OCI-LY7 (cell line): ENCODE measurements at regions not wholly inside any gene's neighbourhood (a gene's known extent, or its start where the extent isn't known, plus 50 kb on each side); places are given as distances from the start of the nearest gene placed in this dataset.

Experiments
- BruUV-seq: library from RNA; stranded (reverse); fragments of 400-500 nt; replicated peaks from 2 replicates; lab custom pipeline; 2021; lab: Mats Ljungman, UMichigan
- CTCF ChIA-PET: fragments of 300-600 bp; sonication (Branson Sonifier 250); formaldehyde crosslinking; loops from one replicate; lab custom pipeline; 2022; ENCODE audit warnings: antibody characterized with exemption; ENCODE audit not compliant: unreplicated experiment; lab: Charles Lee
- POLR2A ChIA-PET: fragments of 300-600 bp; sonication (Branson Sonifier 250); formaldehyde crosslinking; loops from one replicate; lab custom pipeline; 2022; ENCODE audit warnings: antibody characterized with exemption; lab: Charles Lee
- DNase-seq: peaks from one replicate; pipeline ENCODE4 v3.0.0-alpha.2; 2015; ENCODE audit warnings: low spot score
- H2AFZ ChIP-seq: fragments of 200-600 bp; sonication (generic), shearing (Covaris generic); 2 replicates; pipeline ENCODE4 v1.6.1; 2014; ENCODE audit warnings: mild to moderate bottlenecking, antibody characterized with exemption, low read length, moderate library complexity
- H3K27ac ChIP-seq: fragments of 200-600 bp; sonication (generic); 2 replicates; pipeline ENCODE4 v1.5.1; 2014; ENCODE audit warnings: mixed run types, low read depth, mild to moderate bottlenecking, moderate library complexity, low read length, inconsistent platforms; ENCODE audit not compliant: poor library complexity, severe bottlenecking
- H3K36me3 ChIP-seq: fragments of 200-600 bp; sonication (generic); 2 replicates; pipeline ENCODE4 v1.6.1; 2014; ENCODE audit warnings: mild to moderate bottlenecking, antibody characterized with exemption, low read length, moderate library complexity, mixed read lengths; ENCODE audit not compliant: insufficient read depth
- H3K4me1 ChIP-seq: fragments of 200-600 bp; sonication (generic); 2 replicates; pipeline ENCODE4 v1.5.1; 2014; ENCODE audit warnings: mild to moderate bottlenecking, low read length; ENCODE audit not compliant: insufficient read depth, poor library complexity, severe bottlenecking
- H3K4me2 ChIP-seq: fragments of 200-600 bp; sonication (generic); 2 replicates; pipeline ENCODE4 v1.6.1; 2014; ENCODE audit warnings: mild to moderate bottlenecking, low read length
- H3K4me3 ChIP-seq: fragments of 200-600 bp; sonication (generic); 2 replicates; pipeline ENCODE4 v1.5.1; 2014; ENCODE audit warnings: mild to moderate bottlenecking, low read depth, low read length; ENCODE audit not compliant: poor library complexity, severe bottlenecking
- H3K79me2 ChIP-seq: fragments of 200-600 bp; sonication (generic); 2 replicates; pipeline ENCODE4 v1.6.1; 2016; ENCODE audit warnings: low read depth, mild to moderate bottlenecking, low read length, moderate library complexity, mixed read lengths; ENCODE audit not compliant: insufficient read depth
- H3K9me2 ChIP-seq: fragments of 200-600 bp; sonication (generic); 2 replicates; pipeline ENCODE4 v1.6.1; 2016; ENCODE audit warnings: mild to moderate bottlenecking, low read length, mixed read lengths; ENCODE audit not compliant: insufficient read depth
- H3K9me3 ChIP-seq: fragments of 200-600 bp; sonication (generic); 2 replicates; pipeline ENCODE4 v1.6.1; 2014; ENCODE audit warnings: mild to moderate bottlenecking, mixed run types, low read length, mixed read lengths
- H4K20me1 ChIP-seq: fragments of 200-600 bp; sonication (generic); 2 replicates; pipeline ENCODE4 v1.6.1; 2014; ENCODE audit warnings: mild to moderate bottlenecking, antibody characterized with exemption, low read length, moderate library complexity, mixed read lengths; ENCODE audit not compliant: insufficient read depth
- EZH2phosphoT487 ChIP-seq: fragments of 200-600 bp; sonication (generic); IDR thresholded peaks from 2 replicates; pipeline ENCODE4 v1.6.1; 2018; ENCODE audit warnings: low read depth, borderline replicate concordance, mild to moderate bottlenecking, mixed run types, antibody characterized with exemption, low read length, moderate library complexity, mixed read lengths
- intact Hi-C: fragments of 100-400 bp; cut with micrococcal nuclease; formaldehyde crosslinking; loops from one replicate; pipeline ENCODE4 v1.10.0; 2022; ENCODE audit not compliant: unreplicated experiment
- TF ChIP-seq, protein P1 (sequence below): fragments of 200-600 bp; sonication (generic); conservative IDR thresholded peaks from 2 replicates; pipeline ENCODE4 v1.5.1; 2014; ENCODE audit warnings: mild to moderate bottlenecking, antibody characterized with exemption, low read length, moderate library complexity, mixed read lengths

DNA sequence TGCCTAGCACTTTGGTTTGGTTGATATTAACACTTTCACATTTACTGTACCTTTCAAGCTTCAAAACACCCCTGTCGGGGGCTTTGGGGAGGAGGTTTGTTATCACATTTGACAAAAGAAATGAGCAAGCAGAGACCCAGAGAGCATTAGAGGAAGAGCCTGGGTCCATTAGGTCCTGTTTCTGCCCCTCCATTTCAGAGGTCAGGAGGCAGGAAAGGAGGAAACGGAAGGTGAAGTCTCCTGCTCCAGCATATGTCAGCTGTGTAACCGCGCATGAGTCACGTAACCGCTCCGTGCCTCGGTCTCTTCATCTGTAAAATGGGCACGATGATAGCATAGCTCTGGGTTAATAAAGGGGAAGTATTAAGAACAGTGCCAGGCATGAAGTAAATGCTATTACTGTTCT is 201.9 kb upstream of the BCOR start:
- Histone ChIP-seq H3K36me3 (no peaks in the 10 kb centered on the region), H4K20me1 (no peaks in the 10 kb centered on the region), H3K4me3 (no peak overlapping the region), H3K79me2 (no peaks in the 10 kb centered on the region), H3K4me1 (peaks cover 11% of the 10 kb centered on the region), H2AFZ (no peak overlapping the region), H3K9me2 (no peaks in the 10 kb centered on the region), H3K27ac (no peak overlapping the region), H3K4me2 (no peak overlapping the region), H3K9me3 (no peaks in the 10 kb centered on the region)
- ChIA-PET POLR2A (no interaction called here), CTCF (no interaction called here)
- DNase-seq = no peak
- intact Hi-C loops = no loop called here
- TF ChIP-seq, protein P1, sequence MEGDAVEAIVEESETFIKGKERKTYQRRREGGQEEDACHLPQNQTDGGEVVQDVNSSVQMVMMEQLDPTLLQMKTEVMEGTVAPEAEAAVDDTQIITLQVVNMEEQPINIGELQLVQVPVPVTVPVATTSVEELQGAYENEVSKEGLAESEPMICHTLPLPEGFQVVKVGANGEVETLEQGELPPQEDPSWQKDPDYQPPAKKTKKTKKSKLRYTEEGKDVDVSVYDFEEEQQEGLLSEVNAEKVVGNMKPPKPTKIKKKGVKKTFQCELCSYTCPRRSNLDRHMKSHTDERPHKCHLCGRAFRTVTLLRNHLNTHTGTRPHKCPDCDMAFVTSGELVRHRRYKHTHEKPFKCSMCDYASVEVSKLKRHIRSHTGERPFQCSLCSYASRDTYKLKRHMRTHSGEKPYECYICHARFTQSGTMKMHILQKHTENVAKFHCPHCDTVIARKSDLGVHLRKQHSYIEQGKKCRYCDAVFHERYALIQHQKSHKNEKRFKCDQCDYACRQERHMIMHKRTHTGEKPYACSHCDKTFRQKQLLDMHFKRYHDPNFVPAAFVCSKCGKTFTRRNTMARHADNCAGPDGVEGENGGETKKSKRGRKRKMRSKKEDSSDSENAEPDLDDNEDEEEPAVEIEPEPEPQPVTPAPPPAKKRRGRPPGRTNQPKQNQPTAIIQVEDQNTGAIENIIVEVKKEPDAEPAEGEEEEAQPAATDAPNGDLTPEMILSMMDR = no peak
- no peak for TF ChIP-seq EZH2phosphoT487
- BruUV-seq = no TSS peak

DNA sequence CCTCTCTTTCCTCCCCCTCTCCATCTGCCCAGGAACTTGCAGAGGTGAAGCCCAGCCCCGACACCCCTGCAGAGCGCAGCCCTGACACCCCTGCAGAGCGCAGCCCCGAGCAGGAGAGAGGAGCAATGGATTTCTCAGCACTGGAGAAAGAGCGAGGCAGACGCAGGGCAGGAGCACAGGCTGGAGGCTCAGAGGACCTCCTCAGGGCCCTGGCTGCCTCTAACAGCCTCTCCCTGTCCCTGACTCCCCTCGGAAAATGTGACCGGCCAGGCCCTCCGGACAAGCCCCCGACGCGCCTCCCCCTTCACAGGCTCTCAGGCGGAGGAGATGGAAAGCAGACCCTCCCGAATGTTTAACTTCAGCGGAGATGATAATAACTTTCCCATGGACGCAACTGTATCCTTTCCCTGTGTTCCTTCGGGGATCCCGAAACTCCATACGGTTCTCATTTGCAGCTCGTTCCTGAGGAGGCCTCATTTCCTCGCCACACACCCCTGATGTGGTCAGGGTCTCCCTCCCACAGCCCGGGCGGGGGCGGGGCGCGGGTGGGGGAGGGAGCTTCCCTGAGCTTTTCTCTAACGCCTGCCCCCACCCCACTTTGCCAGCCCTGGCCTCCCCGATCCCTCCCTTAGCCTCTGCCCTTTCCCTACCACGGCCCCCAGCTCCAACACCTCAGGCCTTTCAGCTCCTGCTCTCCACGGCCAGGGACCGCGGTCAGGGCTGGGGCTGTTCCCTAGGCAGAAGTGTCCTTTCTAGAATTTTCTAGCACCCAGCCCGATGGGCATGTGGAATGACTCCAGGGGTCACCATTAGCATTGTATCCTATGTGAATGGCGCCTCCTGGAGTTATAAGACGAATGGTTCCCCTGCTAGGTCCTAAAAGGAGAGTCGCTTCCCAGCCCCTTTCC is 201.1 kb upstream of the BCOR start:
- ChIA-PET POLR2A (no interaction called here), CTCF (no interaction called here)
- H3K4me3 ChIP-seq = no peak overlapping the region
- H3K9me3 ChIP-seq = no peaks in the 10 kb centered on the region
- intact Hi-C loops = no loop called here
- no peak overlapping the region for H2AFZ ChIP-seq
- TF ChIP-seq, protein P1 = peak; percentile 29
- TF ChIP-seq EZH2phosphoT487 = no peak
- BruUV-seq = no TSS peak
- peak; percentile 11 for DNase-seq
- H3K9me2 ChIP-seq = no peaks in the 10 kb centered on the region
- peaks cover 8% of the 10 kb centered on the region for H3K4me1 ChIP-seq
- no peaks in the 10 kb centered on the region for H3K36me3 ChIP-seq
- H3K27ac ChIP-seq = no peak overlapping the region
- H3K79me2 ChIP-seq = no peaks in the 10 kb centered on the region
- H3K4me2 ChIP-seq = no peak overlapping the region
- H4K20me1 ChIP-seq = no peaks in the 10 kb centered on the region

DNA sequence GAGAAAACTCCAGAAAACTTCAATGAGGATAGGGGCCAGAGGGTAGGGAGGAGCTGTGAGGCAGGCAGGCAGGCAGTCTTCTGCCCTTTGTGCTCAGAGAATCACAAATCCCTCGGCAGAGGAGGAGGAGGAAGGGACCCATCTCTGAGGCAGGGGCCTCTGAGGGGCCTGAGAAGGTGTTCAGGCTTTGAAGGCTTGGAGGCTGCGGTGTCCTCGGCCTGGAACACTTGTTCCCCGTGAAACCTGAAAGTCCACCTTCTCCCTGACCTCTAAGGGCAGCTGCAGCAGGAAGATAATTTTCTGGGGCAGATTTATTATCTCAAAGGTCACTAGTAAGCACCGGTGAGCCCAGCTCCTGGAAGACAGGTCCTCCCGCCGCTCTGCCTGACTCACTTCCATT is 200.3 kb upstream of the BCOR start:
- DNase-seq = no peak
- Histone ChIP-seq H3K36me3 (no peaks in the 10 kb centered on the region), H3K4me2 (no peak overlapping the region), H2AFZ (no peak overlapping the region), H3K4me1 (peaks cover under 1% of the 10 kb centered on the region), H3K9me3 (no peaks in the 10 kb centered on the region), H3K4me3 (no peak overlapping the region), H3K9me2 (no peaks in the 10 kb centered on the region), H4K20me1 (no peaks in the 10 kb centered on the region), H3K79me2 (no peaks in the 10 kb centered on the region), H3K27ac (no peak overlapping the region)
- POLR2A ChIA-PET = no interaction called here
- CTCF ChIA-PET = no interaction called here
- TF ChIP-seq EZH2phosphoT487 = no peak
- TF ChIP-seq, protein P1 = no peak
- no TSS peak for BruUV-seq
- intact Hi-C loops = no loop called here
